Peyer's patch (tissue), 4 donors: ENCODE measurements at regions not wholly inside any gene's neighbourhood (a gene's known extent, or its start where the extent isn't known, plus 50 kb on each side); places are given as distances from the start of the nearest gene placed in this dataset.

ENCODE experiments used
- CTCF ChIP-seq, 6 experiments: fragments of 450-650 bp in 4 of 6; fragments of 200-600 bp in 2 of 6; sonication (generic) in 1 of 6; IDR thresholded peaks; one replicate each; pipeline ENCODE4 v1.5.1; 2017 to 2019; ENCODE audit warnings: antibody characterized with exemption in 6 of 6, mild to moderate bottlenecking in 3 of 6, moderate library complexity in 1 of 6
- POLR2A ChIP-seq, 2 donors: fragments of 450-650 bp; IDR thresholded peaks; one replicate each; pipeline ENCODE4 v1.5.1; 2017; ENCODE audit warnings: antibody characterized with exemption in 2 of 2, mild to moderate bottlenecking in 2 of 2, moderate library complexity in 2 of 2

GRCh38 chr20:57001126-57001767 lies 265.2 kb downstream of the BMP7 start:
- TF ChIP-seq POLR2A (IDR thresholded peaks at IDR 0.05) (no peak), CTCF (IDR thresholded peaks at IDR 0.05) (no peak)
